Hematopoietic multipotent progenitor cell treated with erythropoietin and hydrocortisone succinate and interleukin-3 and kit ligand, for 15 days (in vitro differentiated cells): ENCODE measurements at regions not wholly inside any gene's neighbourhood (a gene's known extent, or its start where the extent isn't known, plus 50 kb on each side); places are given as distances from the start of the nearest gene placed in this dataset.

Experiments used
- DNase-seq: peaks from one replicate; pipeline ENCODE4 v3.0.0-alpha.2; 2015; ENCODE audit warnings: low spot score

DNA sequence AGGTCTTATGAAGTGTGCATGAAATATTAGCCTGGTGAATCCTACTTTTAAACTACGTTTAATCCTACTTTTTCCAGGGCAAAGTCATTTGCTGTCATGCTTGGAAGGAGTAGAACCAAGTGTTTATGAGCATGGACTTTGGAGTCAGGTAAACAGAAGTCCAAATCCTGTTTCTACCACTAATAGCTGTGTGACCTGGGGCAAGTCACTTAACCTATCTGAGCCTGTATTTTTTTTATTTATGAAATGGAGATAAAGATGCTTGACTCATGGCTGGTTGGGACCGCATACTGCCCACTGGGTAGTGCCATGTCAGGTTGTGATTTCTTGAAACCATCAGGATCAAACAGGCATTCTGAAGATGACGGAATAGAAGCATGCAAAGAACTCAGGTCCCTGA is 249.6 kb downstream of the BAMBI start:
- DNase-seq = no peak

DNA sequence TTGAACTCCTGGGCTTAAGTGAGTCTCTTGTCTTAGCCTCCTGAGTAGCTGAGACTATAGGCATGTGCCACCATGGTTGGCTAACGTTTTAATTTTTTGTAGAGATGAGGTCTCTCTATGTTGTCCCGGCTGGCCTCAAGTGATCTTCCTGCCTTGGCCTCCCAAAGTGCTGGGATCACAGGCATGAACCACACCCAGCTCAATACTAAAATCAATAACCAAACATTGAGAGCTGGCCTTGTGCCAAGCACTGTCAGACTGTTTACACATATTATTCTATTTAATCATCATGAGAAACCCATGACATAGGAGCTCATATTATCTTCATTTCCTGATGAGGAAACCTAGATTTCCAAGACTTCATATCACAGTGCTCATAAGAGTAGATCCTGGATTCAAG is 251.2 kb downstream of the BAMBI start:
- no peak for DNase-seq

DNA sequence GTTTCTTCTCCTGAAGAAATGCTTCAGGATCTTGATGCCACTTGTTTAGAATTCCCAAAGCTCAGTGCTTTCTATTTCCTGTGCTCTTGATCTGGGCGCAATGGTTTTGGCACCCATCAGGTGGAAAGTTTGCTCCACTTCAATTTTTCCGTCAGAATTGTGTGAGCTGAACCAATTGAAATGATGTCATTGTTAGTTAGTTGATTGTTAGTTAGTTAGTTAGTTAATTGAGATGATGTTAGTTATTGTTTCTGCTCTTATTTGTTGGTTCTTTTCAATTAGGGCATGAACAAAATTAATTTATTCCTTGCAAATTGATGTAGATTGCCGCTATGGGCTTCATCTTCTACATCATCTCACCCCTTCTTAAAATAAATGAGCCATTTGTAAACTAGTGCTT is 252.6 kb downstream of the BAMBI start:
- no peak for DNase-seq

DNA sequence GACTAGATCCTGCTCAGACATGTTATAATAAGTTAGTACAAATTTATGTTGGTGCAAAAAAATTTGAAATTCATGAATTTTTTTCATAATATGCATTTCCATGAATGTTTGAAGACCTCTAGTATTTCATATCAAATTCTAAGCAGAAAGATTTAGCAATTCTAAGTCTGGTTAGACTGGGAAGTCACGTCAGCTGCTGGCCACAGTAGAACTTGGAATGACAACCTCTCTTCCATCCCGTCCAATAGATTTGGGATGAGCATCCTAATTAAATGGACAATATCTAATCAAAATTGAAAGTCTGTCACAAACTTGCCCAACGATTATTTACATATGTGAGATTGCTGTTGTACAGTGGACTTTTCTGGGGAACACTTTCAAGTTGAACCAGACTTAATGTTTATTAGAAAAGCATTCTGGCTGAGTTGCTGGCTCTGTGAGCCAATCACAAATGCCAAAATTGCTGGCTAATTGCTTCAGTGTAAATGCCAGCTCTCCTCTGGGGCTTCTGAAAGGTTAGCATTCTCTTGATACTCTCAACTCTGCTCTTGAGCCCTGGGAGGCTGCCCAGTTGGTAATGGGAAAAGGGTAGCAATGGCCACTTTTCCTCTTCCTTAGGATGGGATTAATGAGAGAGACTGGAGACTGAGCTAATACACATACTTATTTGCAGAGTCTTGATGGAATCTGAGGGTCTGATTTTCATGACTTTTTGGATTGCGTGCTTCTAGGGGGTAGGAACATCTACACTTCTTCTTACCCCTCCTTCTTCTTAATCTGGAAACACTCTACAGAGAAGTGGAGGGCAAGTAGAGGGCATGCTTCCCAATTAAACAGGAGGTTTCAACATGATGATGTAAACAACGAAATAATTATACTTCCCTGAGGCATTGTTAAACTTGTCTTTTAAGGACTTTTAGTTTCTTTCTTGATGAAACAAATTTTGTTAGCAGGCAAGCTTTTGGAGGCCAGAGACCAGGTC is 253.5 kb downstream of the BAMBI start:
- no peak for DNase-seq

DNA sequence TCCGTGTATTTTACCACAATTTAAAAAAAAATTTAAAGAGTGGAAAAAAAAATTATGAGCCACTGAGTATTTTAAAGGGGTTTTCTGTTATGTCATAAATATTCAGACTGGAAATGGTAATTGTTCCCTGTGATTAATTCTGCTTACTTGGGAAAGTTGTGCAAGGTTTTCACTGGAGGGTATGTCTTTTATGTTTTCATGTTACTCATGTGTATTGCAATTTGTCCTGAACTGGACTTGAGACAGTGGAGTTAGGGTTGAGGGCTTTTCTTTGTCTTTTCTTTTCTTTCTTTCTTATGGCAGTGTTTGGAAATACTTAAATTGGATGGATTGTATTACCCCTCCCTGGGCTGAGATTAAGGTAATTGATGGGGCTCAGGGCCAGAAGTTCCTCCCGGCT is 257.7 kb downstream of the BAMBI start:
- DNase-seq = no peak

DNA sequence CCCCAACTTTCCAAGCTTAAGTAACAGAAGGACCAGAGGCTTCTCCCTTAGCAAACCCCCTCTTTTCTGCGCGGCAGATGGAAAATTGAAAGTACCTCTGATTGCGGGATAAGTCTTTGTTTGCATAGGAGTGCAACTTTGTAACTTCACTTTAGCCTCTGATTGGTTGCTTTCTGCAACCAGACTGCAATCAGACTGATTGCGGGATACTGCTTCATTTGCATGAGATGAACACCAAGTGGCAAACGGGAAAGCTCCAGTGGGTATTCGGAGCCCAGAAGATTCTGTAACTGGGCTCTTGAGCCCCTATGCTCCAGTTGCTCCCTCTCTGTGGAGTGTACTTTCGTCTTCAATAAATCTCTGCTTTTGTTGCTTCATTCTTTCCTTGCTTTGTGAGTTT is 260.6 kb downstream of the BAMBI start:
- DNase-seq = no peak

DNA sequence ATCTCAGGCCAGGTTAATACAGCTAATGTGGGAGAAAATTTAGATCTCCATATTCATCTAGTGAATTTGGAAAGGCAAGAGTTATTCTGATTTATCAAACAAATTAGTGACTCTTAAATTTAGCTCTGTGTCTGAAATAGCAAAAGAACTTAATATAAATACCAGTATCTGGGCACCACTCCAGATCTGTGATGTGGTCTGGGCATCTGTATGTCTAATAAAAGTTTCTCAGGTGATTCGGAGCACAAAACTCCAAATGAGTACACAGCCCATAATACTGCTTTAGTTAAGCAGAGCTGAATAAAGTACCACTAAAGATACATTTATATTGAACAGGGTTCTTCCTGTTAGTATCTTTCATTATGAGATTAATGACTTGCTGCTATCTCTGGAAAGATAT is 261.4 kb downstream of the BAMBI start:
- DNase-seq = no peak

DNA sequence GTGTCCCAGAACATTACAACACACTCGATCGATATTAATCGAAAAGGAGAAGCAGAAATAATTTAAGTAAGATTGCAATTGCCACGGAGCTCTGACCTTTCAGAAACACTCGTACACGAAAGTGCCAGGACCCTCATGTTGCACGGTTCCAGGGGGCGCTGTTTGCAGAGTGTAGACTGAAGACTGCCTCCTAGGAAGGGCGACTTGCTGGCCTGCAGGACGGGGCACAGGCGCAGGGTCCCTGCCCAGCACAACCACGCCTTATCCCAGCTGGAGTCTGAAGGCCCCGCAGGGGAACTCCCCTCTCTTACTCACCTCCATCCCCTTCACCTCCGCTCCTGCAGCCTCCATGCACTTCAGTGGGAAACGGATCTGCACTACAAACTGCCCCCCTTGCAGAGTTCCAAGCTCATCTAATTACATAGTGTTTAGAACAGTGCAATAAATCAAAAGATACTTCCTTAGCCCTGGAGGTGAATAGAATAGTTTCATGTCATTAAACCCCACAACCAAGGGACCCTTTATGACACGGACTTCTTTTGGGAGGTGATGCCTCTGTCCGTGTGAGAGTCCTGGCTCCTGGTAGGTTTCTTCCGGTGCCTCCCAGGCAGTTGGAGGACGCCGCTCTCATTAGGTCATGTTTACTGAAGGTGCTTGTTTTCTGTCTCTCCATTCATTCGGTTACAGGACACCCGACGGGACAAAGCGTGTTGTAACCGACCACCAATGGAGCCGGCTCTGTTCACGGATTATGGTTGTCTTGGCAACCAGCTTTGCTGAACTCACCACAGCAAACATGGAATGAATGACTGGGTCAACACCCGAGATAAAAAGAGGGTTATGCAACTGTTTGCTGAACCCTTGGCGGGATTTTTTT is 262.2 kb downstream of the BAMBI start:
- DNase-seq = no peak

DNA sequence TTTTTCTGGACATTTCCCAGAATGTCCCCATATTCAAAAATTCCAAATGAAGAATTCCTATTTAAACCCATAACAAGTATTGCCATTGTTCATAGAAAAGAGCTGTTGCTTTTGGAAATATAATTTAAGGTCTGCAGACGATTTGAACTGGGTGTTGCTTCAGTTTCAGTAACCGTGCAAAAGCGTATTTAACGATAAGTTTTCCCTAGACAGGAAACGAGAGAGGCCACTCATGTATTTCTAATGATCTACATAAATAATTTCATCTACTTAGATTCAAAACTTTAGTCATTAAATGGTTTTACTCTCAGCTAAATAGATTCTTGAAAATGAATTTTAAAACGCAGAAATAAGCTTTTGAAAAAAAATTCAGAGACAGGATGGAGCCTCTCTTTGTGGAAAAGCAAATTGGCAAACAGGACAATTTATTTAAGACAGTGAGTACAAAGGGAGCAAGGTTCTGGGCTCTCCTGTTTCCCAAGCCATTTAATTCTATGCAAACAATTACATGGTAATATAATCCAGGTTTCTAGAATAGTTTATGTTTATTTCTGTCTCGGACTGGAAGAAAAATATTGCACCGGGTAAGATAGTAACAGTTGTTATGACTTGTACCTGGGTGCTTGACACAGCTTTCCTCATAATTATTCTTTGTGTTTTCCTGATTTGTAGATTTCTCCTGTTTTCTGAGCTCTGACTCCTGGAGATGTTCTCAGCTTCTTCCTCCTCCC is 263.0 kb downstream of the BAMBI start:
- DNase-seq = no peak

DNA sequence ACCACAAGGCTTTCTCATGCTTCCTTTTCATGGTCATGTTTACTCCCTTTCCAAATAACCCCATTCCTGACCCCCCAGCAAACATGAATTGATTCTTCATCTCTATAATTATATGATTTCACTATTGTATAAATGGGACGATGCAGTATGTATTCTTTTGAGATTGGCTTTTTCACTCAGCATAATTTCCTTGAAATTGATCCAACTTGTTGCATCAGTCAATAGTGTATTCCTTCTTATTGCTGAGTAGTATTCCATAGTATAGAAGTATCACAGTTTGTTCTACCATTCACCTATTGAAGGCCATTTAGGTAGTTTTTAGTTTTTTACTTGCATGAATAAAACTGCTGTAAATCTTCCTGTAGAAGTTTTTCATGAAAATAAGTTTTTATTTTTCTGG is 264.7 kb downstream of the BAMBI start:
- DNase-seq = no peak

DNA sequence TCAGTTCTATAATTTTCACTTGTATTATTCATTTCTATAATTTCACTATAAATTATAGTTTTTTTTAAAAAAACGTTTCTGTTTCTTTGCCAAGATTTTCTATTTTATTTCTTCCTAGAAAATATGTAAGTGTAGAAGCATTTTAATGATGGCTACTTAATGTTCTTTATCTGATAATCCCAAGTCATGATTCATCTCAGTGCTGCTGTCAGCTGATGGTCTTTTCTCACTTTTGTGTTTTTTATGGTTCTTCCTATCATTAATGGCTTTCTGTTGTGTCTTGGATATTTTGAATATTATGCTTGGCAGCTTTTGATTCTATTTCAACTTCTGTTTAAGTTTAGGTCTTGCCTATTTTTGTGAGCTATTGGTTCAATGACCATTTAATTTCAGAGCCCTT is 268.6 kb downstream of the BAMBI start:
- no peak for DNase-seq

DNA sequence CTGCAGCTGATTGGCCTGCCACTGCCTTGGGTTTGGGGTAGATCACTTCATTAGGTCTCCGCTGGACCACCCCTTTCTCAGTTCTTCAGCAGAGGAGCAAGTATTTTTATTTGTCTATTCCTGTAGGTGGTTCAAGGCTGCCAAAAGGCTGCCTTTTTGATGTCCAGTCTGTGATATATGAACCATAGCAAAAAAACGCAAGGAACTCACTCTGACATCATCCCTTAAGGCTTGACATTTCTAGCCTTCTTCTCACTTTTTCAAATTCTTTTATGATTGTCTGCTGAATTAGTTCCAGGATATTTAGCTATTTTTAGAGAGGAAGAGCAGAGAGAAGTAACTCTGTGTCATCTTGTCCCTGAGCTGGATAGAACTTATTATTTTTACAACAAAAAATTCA is 269.2 kb downstream of the BAMBI start:
- DNase-seq = no peak

DNA sequence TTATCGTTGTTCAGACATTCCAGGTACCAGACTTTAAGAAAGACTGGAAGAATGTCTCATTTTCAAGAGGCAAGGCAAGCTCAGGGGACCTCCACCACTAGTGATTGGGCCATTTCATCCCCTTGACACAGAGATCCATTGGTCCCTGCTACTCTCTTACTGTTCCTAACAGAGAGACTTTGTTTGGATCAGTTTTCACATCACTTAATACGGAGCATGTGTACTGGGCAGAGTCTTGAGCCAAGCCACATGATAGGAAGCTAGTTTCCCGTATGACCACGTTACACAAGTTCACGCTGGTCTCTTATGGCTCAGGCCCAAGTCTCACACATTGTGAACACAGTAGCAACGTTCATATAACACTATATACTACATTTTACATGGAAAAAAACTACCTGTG is 269.9 kb downstream of the BAMBI start:
- DNase-seq = no peak

DNA sequence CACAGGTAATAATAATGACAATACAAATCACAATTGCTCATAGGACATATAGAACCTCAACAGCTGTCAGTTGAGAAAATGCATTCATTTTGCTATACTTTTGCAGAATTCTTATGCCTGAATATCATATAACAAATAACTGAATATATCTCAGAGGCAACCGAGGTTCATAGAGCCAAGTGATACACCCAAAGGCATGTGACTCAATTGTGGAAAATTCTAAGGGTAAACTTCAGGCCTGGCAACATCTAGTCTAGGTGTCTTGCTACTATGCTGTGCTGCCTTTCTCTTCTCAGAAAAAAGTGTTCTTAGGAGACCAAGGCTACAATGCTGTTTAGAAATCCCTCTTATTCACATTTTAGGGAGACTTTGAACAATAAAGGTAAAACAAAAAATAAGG is 270.7 kb downstream of the BAMBI start:
- no peak for DNase-seq

DNA sequence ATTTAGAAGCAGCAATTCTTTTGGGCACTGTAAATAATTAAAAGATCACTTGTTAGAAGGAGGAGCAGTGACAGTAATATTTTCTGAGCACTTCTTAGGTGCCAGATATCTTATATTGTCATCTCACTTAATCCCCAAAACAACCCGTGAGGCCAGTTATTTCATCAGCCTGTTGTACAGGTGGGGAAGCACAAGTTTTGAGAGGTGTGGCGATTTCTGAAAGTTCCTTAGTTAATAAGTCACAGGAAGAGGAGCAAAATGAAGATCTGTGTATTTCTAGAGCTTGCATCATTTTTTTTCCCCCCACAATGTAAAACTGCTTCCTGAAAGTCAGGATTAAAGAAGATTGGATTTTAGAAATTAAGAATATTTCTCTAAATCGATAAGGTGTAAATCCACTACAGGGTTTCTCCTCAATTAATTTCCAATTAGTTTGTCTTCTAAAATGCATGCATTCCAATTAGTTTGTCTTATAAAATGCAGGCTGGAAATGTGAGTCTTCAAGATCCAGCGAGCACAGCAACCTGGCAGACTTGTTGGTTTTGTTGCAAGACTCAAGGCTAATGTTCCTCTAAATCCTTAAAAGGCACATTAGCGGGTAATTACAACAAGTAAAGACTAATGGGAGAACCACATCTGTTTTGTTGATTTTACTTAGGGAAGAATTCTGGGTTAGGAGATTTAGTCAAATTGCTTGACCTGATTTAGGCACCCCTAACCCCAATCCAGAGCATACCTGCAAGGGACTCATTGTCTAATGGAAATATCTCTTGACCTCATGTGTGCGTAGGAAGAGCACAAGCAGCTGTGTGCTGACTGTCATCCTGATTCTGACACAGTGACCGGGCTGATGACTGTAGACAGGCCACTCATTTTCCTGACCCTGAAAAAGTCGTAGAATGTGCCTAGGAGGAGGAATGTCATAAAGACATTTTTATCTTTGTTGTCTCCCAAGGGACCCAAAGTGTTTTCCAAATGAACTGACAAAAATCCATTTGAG is 272.0 kb downstream of the BAMBI start:
- DNase-seq = no peak

DNA sequence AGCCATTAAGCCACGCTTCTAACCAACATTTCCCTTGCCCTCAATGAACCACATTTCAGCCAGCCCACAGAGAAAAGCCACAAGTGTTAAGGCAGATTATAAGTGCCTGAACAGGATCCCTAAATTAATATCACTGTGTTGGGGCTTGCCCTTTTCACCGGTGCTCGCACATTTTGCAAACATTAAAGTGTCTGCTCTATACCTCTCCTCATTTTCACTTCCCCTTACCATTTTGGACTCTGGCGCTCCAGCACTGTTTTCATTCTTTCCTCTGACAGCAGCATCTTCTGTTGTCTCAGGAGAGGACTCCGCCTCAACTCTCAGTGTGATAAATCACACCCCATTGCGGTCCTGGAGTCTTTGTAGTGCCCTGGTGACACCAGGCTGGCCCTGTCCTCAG is 274.2 kb downstream of the BAMBI start:
- no peak for DNase-seq

DNA sequence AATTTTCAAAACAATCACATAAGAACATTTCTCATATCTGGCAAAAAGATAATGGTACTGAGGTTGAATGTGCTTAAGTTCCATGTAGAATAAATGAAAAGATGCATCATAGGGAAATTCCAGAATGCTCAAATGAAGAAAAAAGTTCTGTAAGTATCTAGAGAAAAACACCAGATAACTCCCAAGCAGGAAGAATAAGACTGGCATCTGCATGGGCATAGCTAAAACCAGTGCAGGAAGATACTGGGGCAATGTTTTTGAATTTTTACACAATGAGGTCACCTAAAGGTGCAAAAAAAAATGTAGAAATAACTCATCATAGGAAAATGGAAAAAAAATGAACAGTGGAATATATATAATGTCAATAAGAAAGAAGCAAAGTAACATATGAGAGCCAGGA is 275.2 kb downstream of the BAMBI start:
- no peak for DNase-seq

DNA sequence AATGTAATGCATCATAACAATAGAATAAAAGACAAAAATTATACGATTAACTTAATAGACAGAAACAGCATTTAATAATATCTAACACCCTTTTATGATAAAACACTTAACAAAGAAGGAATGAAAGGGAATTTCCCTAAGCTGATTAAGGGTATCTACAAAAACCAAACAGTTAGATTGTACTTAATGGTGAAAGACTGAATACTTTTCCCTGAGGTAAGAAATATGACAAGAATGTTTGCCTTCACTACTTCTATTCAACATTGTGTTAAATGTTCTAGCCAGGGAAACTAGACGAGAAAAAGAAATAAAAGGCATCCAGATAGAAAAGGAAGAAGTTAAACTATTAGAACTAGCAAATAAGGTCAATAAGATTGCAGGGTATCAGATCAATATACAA is 276.9 kb downstream of the BAMBI start:
- DNase-seq = no peak

DNA sequence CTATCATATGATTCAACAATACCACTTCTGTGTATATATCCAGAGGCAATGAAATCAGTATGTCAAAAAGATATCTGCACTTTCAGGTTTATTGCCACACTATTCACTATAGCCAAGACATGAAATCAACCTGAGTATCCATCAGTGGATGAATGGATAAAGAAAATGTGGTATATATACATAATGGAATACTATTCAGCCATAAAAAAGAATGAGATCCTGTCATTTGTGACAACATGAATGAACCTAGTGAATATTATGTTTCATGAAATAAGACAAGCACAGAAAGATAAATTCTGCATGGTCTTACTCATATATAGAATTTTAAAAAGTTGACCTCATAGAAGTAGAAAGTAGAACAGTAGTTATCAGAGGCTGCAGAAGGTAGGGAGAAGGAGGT is 281.1 kb downstream of the BAMBI start:
- DNase-seq = no peak

DNA sequence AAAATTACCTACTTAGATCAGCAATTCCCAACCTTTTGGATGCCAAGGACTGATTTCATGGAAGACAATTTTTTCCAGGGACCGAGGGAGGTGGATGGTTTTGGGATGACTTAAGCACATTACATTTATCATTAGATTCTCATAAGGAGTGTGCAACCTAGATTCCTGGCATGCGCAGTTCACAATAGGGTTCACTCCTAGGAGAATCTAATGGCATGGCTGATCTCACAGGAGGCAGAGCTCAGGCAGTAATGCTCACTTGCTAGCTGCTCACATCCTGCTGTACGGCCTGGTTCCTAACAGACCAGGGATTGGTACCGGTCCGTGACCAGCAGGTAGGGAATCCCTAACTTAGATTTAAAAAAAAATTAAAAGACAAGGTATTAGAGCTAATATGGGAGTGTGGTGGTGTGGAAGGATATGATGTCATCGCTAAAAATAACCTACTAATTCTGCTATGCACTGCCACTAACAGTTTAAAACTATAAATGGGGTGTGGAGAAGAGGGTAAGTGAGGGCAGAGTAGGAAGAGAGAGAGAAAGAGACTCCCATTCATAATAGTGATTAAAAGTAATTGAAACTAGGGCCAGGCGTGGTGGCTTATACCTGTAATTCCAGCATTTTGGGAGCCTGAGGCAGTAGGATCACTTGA is 282.7 kb downstream of the BAMBI start:
- DNase-seq = no peak

DNA sequence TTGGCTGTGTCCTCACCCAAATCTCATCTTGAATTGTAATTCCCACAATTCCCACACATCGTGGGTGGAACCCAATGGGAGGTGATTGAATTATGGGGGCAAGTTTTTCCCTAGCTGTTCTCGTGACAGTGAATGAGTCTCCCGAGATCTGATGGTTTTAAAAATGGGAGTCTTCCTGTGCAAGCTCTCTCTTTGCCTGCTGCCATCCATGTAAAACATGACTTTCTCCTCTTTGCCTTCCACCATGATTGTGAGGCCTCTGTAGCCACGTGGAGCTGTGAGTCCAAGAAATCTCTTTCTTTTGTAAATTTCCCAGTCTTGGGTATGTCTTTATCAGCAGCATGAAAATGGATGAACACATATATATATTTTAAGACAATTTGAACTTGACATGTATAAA is 285.4 kb downstream of the BAMBI start:
- no peak for DNase-seq
